Fibroblast of lung (primary cell): ENCODE measurements at regions not wholly inside any gene's neighbourhood (a gene's known extent, or its start where the extent isn't known, plus 50 kb on each side); places are given as distances from the start of the nearest gene placed in this dataset.

Experiments used
- EZH2 ChIP-seq: IDR thresholded peaks from 2 replicates; pipeline ENCODE4 v1.5.1; 2012; ENCODE audit warnings: low read length, control low read depth, mild to moderate bottlenecking; ENCODE audit errors: missing control alignments
- TF ChIP-seq, protein P1 (sequence below), 2 donors: IDR thresholded peaks in 1 of 2; conservative IDR thresholded peaks in 1 of 2; 1 replicate in 1 of 2; 2 replicates in 1 of 2; pipeline ENCODE4 v1.5.1; 2011 to 2012; ENCODE audit warnings: low read length in 2 of 2, control low read depth in 1 of 2, inconsistent platforms in 1 of 2, low read depth in 1 of 2, mild to moderate bottlenecking in 1 of 2

DNA sequence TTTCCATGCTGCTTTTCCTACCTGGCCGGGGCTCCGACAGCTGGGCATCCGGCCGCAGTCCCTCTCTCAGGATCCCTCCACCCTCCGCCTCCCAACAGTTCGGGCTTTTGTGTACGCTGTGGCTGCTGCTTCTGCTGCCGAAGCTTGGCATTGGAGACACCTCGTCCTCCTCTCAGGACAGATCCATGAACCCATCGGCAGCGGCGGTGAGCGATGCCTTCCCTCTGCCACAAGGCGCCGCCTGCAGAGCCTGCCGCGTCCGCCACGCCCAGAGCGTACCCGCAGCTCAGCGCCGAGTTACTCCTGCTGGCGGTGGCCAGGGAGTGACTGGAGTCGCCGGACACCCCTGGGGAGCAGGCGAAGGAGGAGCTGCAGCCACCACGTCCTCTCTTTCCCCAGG lies 2032.8 kb downstream of the TP53TG3F start:
- TF ChIP-seq, protein P1, sequence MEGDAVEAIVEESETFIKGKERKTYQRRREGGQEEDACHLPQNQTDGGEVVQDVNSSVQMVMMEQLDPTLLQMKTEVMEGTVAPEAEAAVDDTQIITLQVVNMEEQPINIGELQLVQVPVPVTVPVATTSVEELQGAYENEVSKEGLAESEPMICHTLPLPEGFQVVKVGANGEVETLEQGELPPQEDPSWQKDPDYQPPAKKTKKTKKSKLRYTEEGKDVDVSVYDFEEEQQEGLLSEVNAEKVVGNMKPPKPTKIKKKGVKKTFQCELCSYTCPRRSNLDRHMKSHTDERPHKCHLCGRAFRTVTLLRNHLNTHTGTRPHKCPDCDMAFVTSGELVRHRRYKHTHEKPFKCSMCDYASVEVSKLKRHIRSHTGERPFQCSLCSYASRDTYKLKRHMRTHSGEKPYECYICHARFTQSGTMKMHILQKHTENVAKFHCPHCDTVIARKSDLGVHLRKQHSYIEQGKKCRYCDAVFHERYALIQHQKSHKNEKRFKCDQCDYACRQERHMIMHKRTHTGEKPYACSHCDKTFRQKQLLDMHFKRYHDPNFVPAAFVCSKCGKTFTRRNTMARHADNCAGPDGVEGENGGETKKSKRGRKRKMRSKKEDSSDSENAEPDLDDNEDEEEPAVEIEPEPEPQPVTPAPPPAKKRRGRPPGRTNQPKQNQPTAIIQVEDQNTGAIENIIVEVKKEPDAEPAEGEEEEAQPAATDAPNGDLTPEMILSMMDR (conservative IDR thresholded peaks at IDR 0.05 in 1 of 2, IDR thresholded peaks at IDR 0.05 in 1 of 2; ENCODE audit: low read depth in 1 of 2, low read length in 2 of 2): no peak
- no peak for TF ChIP-seq EZH2
